SH-SY5Y (cell line): ENCODE measurements at regions not wholly inside any gene's neighbourhood (a gene's known extent, or its start where the extent isn't known, plus 50 kb on each side); places are given as distances from the start of the nearest gene placed in this dataset.
A peak's percentile ranks its signal among the peaks of the same experiment; 100 is the strongest.

Experiments used
- GATA2 ChIP-seq: IDR thresholded peaks from 2 replicates; pipeline ENCODE4 v1.6.1; 2011; ENCODE audit warnings: mild to moderate bottlenecking, low read depth, low read length
- GATA3 ChIP-seq: IDR thresholded peaks from 2 replicates; pipeline ENCODE4 v1.6.1; 2011; ENCODE audit warnings: low read depth, mild to moderate bottlenecking, low read length, moderate library complexity

DNA sequence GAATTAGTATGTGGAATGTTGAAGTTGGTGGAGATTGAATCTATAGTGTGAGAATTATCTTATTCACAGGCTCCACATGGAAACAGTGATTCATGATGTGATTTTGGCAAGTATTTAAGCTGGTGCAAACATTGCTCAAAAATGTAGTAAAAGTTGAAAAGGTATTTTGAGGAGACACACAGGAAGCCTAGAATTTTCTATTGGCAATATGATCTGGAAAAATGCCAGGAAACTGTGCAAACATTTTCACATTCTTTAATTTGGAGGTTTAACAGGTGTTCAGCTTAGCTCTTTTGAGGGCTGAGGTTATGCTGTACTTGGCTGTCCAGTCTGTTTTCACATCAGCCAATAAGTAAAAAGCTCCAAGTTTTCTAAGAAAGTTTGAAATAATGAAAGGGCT lies 327.3 kb downstream of the RWDD3 start:
- TF ChIP-seq GATA2 = no peak
- TF ChIP-seq GATA3 = no peak

GRCh38 chr1:95562230-95562629 lies 328.2 kb downstream of the RWDD3 start:
- TF ChIP-seq GATA2 = no peak
- no peak for TF ChIP-seq GATA3

DNA sequence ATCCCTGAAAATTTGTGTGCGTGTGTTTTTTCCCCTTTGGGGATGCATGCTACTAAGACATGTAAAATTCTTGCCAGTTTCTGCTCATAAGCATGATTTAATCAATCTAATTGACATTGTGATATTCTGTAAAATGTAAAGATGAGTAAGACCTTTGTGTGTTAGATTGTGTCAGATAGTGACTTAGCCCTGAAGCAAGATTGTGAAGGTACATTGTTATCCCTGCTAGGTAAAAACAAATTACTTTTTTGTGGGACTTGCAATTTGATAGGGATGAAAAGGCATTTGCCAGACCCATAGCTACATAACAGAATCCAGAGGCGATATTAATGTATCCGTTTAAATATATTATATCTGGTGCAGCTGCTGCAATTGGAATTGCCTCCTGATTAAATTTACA lies 338.0 kb downstream of the RWDD3 start:
- TF ChIP-seq GATA3 (peak; percentile 35; the same call in 1 of the 2 replicates), GATA2 (no peak)

DNA sequence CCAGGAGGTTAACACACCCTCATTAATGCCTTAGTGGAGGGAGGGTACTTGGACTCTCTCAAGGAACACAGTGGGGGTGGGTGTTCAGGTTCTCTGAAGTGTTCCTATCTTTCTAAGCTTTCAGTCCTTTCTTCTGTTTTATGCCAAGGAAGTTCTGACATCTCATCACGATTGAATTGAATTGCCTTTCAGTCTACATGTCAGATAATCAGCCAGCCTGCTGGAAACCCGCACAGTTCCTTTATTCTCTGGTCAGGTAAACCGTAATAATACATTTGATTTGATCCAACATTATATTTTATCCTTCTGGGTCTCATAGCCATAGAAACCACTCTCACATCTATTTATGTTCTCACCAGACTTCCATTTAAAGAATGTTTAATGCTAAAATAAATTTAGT lies 339.0 kb downstream of the RWDD3 start:
- TF ChIP-seq GATA3 (no peak), GATA2 (no peak)

DNA sequence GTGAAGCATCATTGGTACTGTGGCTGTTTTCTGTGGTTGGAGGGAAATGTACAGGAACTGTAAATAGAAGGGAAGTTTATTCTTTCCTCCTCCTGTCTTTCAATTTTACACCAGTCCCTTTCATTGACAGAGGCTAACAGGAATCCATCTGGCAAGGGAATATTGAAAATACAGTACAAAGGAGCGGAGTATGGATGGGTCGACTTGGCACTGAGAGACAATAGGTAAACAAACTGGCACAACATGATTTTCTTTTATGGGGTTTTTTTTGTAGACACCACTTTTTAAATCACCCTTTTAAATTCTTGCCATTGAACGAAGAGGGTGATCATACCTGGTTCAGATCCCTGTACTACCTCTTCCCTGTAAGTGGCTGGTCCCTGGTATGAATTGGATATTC lies 341.3 kb downstream of the RWDD3 start:
- TF ChIP-seq GATA2 (no peak), GATA3 (no peak)

DNA sequence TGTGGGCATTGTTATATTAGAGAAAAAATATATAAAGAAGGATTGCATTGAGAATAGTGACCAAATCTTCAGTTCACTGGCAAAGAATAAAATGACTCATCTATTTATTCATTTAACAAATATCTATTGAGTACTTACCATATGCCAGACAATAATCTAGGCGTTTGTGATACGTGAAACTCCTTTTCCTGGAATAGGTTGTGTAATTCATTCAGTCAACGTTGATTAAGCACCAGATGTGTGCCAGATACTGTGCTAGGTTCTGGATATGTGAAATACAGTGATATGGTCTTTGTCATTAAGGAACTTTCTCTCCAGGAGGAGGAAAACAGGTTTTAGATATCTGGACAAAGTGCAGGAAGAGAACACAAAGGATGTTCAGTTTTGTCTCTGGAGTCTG lies 344.5 kb downstream of the RWDD3 start:
- TF ChIP-seq GATA2 = no peak
- no peak for TF ChIP-seq GATA3

DNA sequence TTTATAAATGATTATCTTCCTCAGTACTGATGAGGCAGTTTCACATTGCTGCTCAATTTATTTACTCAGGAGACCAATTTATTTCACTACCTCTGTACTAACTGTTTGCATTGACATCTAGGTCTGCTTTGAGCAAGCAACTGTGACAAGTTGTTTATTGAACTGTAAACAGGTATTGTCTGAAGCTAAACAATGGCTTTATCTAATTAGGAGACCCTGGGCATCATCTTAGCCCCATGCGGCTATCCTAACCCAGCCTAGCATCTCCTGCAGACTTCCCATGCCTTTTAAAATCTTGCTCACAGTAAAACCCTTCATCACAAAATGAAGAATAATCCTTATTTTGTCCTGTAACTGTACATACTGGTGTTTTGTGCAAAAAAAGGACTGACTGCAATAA lies 348.2 kb downstream of the RWDD3 start:
- TF ChIP-seq GATA3 (no peak), GATA2 (no peak)

DNA sequence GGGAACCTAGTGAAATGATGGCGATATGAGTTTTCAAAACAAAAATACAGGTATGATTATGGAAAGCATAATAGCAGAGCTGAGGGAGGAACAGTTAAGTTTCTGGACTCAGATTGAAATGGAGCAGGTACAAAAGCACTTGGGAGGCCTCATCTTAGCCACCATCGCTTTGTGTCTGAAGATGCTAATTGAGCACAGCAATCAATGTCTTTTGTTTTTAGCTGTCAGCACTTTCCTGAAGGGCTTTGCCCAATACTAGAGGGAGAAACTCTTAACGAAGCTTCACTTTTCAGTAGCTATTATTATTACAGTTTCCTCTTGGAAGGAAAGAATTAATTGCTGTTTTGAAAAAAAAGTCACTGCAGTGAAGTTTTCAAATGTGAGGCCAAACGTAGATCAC lies 348.7 kb downstream of the RWDD3 start:
- no peak for TF ChIP-seq GATA3
- TF ChIP-seq GATA2 = no peak

DNA sequence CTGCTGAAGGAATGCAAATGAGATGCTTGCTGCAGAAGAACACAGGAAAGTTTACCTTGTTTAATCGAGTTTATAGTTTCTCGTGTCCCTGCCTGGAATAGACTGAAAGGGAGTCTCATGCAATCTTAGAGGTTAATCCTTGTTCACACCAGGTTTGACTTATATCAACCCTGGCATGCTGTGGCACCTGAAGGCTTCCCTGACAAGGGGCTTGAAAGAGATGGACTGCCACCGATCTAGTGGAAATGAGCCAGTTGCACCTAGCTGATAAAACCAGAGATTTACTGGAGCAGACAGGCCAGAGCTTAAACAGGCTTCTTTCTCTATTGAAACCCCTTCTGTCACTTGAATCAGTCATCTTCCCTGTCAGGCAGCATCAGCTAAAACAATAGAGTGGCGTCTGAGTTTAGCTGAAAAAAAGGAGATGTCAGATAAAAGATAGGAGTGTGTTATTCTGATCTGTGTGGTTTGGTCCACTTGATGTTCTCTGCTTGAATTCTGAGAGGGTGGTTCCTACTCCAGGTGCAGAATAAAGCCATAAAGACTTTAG lies 349.7 kb downstream of the RWDD3 start:
- TF ChIP-seq GATA2 (peak; percentile 58), GATA3 (no peak)

DNA sequence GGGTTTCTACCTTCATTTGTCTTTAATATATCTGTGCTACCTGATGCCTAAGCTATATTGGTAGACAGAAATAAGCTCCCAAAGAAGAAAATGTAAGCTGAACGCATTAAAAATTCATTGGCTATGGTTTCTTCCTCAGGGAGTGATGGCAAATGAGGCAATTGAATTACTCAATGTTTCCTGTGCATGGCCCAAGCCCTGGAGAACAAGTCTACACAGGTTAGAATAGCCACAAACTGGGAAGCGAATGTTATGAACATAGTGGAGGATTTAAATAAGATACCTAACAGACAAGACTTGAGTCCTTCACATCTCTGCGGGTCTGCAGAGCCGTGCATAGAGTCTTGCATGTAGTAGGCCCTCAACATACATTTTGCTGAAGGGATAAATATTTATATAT lies 350.3 kb downstream of the RWDD3 start:
- no peak for TF ChIP-seq GATA2
- no peak for TF ChIP-seq GATA3

GRCh38 chr1:95604771-95605170 lies 370.8 kb downstream of the RWDD3 start:
- TF ChIP-seq GATA3 = no peak
- TF ChIP-seq GATA2 = 0 out of 2 replicates have a peak, but pooled peaks have one; percentile 38

DNA sequence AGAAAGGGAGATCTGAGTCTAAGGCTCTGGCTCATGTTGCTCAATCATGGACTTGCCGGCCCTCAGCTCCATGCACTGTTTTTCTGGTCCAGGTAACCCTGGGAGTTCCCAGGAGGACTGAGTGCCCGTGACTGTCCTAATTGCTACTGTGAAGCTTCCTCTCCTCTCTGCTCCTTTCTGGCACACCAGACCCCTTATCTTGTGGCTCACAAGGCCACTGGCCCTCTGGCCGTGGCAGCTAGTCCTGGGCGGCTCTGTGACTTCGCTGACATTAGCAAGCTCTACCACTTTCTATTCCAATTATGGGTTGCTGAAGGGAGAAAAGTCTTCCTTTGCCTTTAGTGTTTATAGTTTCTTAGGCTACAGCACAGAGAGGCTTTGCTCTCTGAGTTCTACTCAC lies 380.2 kb downstream of the RWDD3 start:
- TF ChIP-seq GATA2 (no peak), GATA3 (no peak)

DNA sequence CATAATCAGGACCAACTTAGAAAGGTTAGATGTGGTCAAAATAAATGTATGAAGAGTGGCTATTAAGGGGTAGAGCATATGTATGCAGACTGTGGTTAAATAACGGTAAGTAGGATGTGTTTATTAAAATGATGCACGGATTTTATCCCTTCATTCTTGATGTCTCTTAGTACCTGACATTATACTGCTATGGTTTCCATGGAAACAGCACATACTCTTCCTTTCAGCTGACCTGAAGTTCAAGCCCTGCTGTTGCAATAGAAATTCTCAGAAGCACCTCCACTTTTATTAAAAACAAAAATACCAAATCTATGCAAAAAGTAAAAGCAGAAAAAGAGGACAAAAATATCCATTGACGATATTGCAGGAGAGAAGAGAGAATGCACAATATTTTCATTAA lies 381.4 kb downstream of the RWDD3 start:
- no peak for TF ChIP-seq GATA3
- no peak for TF ChIP-seq GATA2

GRCh38 chr1:95620076-95620475 lies 386.1 kb downstream of the RWDD3 start:
- TF ChIP-seq GATA3 (no peak), GATA2 (no peak)

DNA sequence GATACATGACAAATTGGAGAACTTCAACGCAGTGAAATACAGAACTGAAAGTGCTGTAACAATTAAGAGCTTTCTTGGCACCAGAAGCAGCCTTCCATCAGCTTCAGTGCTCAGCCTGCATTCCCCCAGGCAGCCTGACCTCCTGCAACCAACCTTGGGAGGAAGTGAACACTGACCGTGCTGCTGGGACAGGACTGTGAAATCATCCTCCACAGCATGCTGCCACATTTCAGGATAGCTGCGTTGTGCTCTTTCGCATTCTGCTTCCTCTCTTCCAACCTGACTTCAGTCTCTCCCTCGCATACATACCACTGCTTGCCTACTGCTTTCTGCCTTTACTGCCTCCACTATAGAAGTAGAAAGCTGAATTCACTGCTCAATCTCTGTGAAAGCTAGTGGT lies 388.6 kb downstream of the RWDD3 start:
- no peak for TF ChIP-seq GATA2
- TF ChIP-seq GATA3 = no peak

- TF ChIP-seq GATA2 (no peak), GATA3 (no peak)
These were observed 391.2 kb downstream of the RWDD3 start for GRCh38 chr1:95625224-95625623.
